HL-60 (cell line): ENCODE measurements at regions not wholly inside any gene's neighbourhood (a gene's known extent, or its start where the extent isn't known, plus 50 kb on each side); places are given as distances from the start of the nearest gene placed in this dataset.
"Not testable (repeated sequence)": the region's sequence is repeated elsewhere in the genome, so short reads cannot be mapped to it uniquely, and the experiment has no call there.

Source experiments
- DNase-seq, 2 experiments: peaks; one replicate each; pipeline ENCODE4 v3.0.0-alpha.2; 2010 to 2020; ENCODE audit warnings: low read depth in 1 of 2, low spot score in 1 of 2
- H3K27ac ChIP-seq: fragments of 250-450 bp; sonication (Bioruptor Pico); replicated peaks from 2 replicates; pipeline ENCODE4 v1.5.1; 2020; ENCODE audit warnings: mild to moderate bottlenecking, moderate library complexity
- H3K27me3 ChIP-seq: fragments of 250-450 bp; sonication (Bioruptor Pico); 2 replicates; pipeline ENCODE4 v1.5.1; 2021; ENCODE audit warnings: mild to moderate bottlenecking, moderate library complexity; ENCODE audit not compliant: insufficient read depth, poor library complexity, severe bottlenecking
- H3K4me3 ChIP-seq: replicated peaks from 2 replicates; pipeline ENCODE4 v1.5.1; 2011; ENCODE audit warnings: mild to moderate bottlenecking, control low read depth, low read length; ENCODE audit not compliant: insufficient read depth
- GABPA ChIP-seq: IDR thresholded peaks from 2 replicates; pipeline ENCODE4 v1.6.1; 2012; ENCODE audit warnings: low read depth
- POLR2AphosphoS5 ChIP-seq: IDR thresholded peaks from 2 replicates; pipeline ENCODE4 v1.6.1; 2012; ENCODE audit warnings: low read depth
- SPI1 ChIP-seq: IDR thresholded peaks from 2 replicates; pipeline ENCODE4 v1.6.1; 2012; ENCODE audit warnings: low read depth, mild to moderate bottlenecking, borderline replicate concordance
- TF ChIP-seq, protein P1 (sequence below): IDR thresholded peaks from 2 replicates; pipeline ENCODE4 v1.6.1; 2012; ENCODE audit warnings: low read depth; ENCODE audit not compliant: insufficient replicate concordance
- TF ChIP-seq, protein P2 (sequence below): IDR thresholded peaks from one replicate; pipeline ENCODE4 v1.5.1; 2011; ENCODE audit warnings: low read length, control low read depth, inconsistent platforms; ENCODE audit not compliant: insufficient read depth

DNA sequence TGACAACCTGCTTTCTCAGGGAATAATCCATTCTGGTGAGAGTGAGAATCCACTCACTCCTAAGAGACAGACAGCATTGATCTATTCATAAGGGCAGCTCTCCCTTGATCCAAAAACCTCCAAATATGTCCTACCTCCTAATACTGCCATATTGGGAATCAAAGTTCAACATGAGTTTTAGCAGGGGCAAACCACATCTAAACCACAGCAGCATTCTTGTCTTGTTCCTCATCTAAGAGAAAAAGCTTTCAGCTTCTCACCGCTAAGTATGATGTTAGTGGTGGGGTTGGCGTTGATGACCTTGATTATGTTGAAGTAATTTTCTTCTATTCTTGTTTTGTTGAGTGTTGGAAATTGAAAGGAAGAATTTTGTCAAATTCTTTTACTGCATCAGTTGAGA lies 69.6 kb downstream of the SERTM2 start:
- no peak for DNase-seq

DNA sequence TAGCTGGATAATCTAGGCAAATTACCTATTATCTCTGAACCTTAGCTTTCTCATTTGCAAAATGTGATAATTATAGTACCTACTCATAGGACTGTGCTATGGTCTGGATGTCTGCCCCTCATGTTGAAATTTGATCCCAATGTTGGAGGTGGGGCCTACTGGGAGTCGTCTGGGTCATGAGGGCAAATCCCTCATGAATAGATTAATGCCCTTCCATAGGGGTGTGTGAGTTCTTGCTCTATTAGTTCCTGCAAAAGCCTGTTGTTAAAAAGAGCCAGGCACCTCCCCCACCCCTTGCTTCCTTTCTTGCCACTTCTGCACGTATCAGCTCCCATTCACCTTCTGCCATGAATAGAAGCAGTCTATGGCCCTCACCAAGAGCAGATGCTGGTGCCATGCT lies 73.9 kb downstream of the SERTM2 start:
- TF ChIP-seq POLR2AphosphoS5 (no peak), SPI1 (no peak), GABPA (no peak)
- TF ChIP-seq, protein P1, sequence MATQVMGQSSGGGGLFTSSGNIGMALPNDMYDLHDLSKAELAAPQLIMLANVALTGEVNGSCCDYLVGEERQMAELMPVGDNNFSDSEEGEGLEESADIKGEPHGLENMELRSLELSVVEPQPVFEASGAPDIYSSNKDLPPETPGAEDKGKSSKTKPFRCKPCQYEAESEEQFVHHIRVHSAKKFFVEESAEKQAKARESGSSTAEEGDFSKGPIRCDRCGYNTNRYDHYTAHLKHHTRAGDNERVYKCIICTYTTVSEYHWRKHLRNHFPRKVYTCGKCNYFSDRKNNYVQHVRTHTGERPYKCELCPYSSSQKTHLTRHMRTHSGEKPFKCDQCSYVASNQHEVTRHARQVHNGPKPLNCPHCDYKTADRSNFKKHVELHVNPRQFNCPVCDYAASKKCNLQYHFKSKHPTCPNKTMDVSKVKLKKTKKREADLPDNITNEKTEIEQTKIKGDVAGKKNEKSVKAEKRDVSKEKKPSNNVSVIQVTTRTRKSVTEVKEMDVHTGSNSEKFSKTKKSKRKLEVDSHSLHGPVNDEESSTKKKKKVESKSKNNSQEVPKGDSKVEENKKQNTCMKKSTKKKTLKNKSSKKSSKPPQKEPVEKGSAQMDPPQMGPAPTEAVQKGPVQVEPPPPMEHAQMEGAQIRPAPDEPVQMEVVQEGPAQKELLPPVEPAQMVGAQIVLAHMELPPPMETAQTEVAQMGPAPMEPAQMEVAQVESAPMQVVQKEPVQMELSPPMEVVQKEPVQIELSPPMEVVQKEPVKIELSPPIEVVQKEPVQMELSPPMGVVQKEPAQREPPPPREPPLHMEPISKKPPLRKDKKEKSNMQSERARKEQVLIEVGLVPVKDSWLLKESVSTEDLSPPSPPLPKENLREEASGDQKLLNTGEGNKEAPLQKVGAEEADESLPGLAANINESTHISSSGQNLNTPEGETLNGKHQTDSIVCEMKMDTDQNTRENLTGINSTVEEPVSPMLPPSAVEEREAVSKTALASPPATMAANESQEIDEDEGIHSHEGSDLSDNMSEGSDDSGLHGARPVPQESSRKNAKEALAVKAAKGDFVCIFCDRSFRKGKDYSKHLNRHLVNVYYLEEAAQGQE = no peak
- TF ChIP-seq, protein P2, sequence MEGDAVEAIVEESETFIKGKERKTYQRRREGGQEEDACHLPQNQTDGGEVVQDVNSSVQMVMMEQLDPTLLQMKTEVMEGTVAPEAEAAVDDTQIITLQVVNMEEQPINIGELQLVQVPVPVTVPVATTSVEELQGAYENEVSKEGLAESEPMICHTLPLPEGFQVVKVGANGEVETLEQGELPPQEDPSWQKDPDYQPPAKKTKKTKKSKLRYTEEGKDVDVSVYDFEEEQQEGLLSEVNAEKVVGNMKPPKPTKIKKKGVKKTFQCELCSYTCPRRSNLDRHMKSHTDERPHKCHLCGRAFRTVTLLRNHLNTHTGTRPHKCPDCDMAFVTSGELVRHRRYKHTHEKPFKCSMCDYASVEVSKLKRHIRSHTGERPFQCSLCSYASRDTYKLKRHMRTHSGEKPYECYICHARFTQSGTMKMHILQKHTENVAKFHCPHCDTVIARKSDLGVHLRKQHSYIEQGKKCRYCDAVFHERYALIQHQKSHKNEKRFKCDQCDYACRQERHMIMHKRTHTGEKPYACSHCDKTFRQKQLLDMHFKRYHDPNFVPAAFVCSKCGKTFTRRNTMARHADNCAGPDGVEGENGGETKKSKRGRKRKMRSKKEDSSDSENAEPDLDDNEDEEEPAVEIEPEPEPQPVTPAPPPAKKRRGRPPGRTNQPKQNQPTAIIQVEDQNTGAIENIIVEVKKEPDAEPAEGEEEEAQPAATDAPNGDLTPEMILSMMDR = no peak
- DNase-seq = no peak
- Histone ChIP-seq H3K4me3 (no peak overlapping the region), H3K27ac (no peak overlapping the region), H3K27me3 (no peaks in the 10 kb centered on the region)

More for the DNA sequence above, 69.6 kb downstream of the SERTM2 start:
- Histone ChIP-seq H3K4me3 (no peak overlapping the region), H3K27ac (no peak overlapping the region), H3K27me3 (no peaks in the 10 kb centered on the region)
- TF ChIP-seq, protein P1 = no peak
- TF ChIP-seq POLR2AphosphoS5 (no peak), GABPA (no peak), SPI1 (no peak)
- TF ChIP-seq, protein P2 = no peak

DNA sequence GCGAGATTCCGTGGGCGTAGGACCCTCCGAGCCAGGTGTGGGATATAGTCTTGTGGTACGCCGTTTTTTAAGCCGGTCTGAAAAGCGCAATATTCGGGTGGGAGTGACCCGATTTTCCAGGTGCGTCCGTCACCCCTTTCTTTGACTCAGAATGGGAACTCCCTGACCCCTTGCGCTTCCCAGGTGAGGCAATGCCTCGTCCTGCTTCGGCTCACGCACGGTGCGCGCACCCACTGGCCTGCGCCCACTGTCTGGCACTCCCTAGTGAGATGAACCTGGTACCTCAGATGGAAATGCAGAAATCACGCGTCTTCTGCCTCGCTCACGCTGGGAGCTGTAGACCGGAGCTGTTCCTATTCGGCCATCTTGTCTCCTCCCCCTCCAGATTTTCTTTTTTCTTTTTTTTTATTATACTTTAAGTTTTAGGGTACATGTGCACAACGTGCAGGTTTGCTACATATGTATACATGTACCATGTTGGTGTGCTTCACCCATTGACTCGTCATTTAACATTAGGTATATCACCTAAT lies 83.0 kb downstream of the SERTM2 start:
- not testable (repeated sequence) for H3K4me3 ChIP-seq

DNA sequence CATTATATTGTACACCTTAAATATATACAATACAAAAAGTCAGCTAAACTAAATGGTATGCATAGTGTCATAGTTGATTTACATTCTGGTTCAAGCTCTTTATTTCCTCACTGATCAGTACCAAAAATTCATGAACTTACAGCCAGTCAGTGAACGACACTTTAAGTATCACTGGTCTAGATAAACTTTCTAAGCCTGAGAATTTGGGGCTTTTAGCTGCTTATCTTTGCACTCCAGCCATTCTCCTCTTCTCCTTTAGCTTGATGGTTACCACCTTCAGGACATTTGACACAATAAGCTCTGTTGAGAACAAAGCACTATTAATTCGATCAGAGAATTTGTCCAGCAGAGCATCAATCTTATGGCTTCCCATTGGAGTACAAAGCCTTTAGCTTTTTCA lies 83.0 kb upstream of the ALG13 start:
- no peak overlapping the region for H3K4me3 ChIP-seq
- no peak overlapping the region for H3K27ac ChIP-seq
- TF ChIP-seq GABPA = no peak
- TF ChIP-seq SPI1 = no peak
- TF ChIP-seq, protein P2 = no peak
- no peak for TF ChIP-seq POLR2AphosphoS5
- TF ChIP-seq, protein P1 = no peak
- DNase-seq = no peak
- H3K27me3 ChIP-seq = peaks cover 3% of the 10 kb centered on the region

More for the DNA sequence above, 83.0 kb downstream of the SERTM2 start:
- DNase-seq, H3K27ac ChIP-seq, H3K27me3 ChIP-seq: not testable (repeated sequence)
